GM23338 (cell line): ENCODE measurements at regions not wholly inside any gene's neighbourhood (a gene's known extent, or its start where the extent isn't known, plus 50 kb on each side); places are given as distances from the start of the nearest gene placed in this dataset.

Source experiments
- ATAC-seq: fragments of 200-7000 bp; cut with Tn5 transposase; 3 replicates; pipeline ENCODE4 v1.9.1; 2020
- DNase-seq: peaks from one replicate; pipeline ENCODE4 v3.0.0-alpha.2; 2015; ENCODE audit warnings: low spot score
- H2AFZ ChIP-seq: fragments of 200-600 bp; sonication (generic); 2 replicates; pipeline ENCODE4 v1.8.0; 2016; ENCODE audit warnings: antibody characterized with exemption, mild to moderate bottlenecking, moderate library complexity
- H3F3A ChIP-seq: fragments of 200-600 bp; sonication (generic); replicated peaks from 2 replicates; pipeline ENCODE4 v1.8.0; 2017; ENCODE audit warnings: antibody characterized with exemption, mixed run types, low read depth
- H3K27ac ChIP-seq: fragments of 200-600 bp; sonication (generic); 2 replicates; pipeline ENCODE4 v1.6.1; 2016; ENCODE audit warnings: low read depth
- H3K27me3 ChIP-seq: fragments of 200-600 bp; sonication (generic); 2 replicates; pipeline ENCODE4 v1.8.0; 2016; ENCODE audit warnings: mild to moderate bottlenecking, mixed run types, moderate library complexity; ENCODE audit not compliant: insufficient read depth
- H3K36me3 ChIP-seq: fragments of 200-600 bp; sonication (generic); 2 replicates; pipeline ENCODE4 v1.8.0; 2016; ENCODE audit warnings: mild to moderate bottlenecking; ENCODE audit not compliant: insufficient read depth
- H3K4me1 ChIP-seq: fragments of 200-600 bp; sonication (generic); 2 replicates; pipeline ENCODE4 v1.8.0; 2016; ENCODE audit warnings: mild to moderate bottlenecking, moderate library complexity; ENCODE audit not compliant: insufficient read depth
- H3K4me2 ChIP-seq: fragments of 200-600 bp; sonication (generic); 2 replicates; pipeline ENCODE4 v1.7.1; 2017; ENCODE audit warnings: mixed run types
- H3K4me3 ChIP-seq: fragments of 200-600 bp; sonication (generic); 2 replicates; pipeline ENCODE4 v1.6.1; 2016; ENCODE audit warnings: mixed run types
- H3K79me2 ChIP-seq: fragments of 200-600 bp; sonication (generic); replicated peaks from 2 replicates; pipeline ENCODE4 v1.8.0; 2017; ENCODE audit warnings: mild to moderate bottlenecking; ENCODE audit not compliant: insufficient read depth
- H3K9me2 ChIP-seq: fragments of 200-600 bp; sonication (generic); 2 replicates; pipeline ENCODE4 v1.8.0; 2017; ENCODE audit not compliant: insufficient read depth
- H4K20me1 ChIP-seq: fragments of 200-600 bp; sonication (generic); replicated peaks from 2 replicates; pipeline ENCODE4 v1.8.0; 2017; ENCODE audit warnings: mild to moderate bottlenecking; ENCODE audit not compliant: insufficient read depth
- H3K27ac Mint-ChIP-seq: 2 replicates; pipeline ENCODE4 v1.8.0; 2020; ENCODE audit warnings: inconsistent platforms, mild to moderate bottlenecking, moderate library complexity, mixed read lengths
- H3K27me3 Mint-ChIP-seq: 3 replicates; pipeline ENCODE4 v1.8.0; 2022; ENCODE audit warnings: low read depth, mild to moderate bottlenecking, moderate library complexity, mixed read lengths, inconsistent platforms; ENCODE audit not compliant: insufficient read depth, poor library complexity
- H3K36me3 Mint-ChIP-seq: 3 replicates; pipeline ENCODE4 v1.8.0; 2021; ENCODE audit warnings: low read depth, mild to moderate bottlenecking, inconsistent platforms, moderate library complexity, mixed read lengths
- H3K4me1 Mint-ChIP-seq: 3 replicates; pipeline ENCODE4 v1.8.0; 2020; ENCODE audit warnings: mild to moderate bottlenecking, inconsistent platforms, mixed read lengths
- H3K4me3 Mint-ChIP-seq: 3 replicates; pipeline ENCODE4 v1.8.0; 2021; ENCODE audit warnings: moderate library complexity, mild to moderate bottlenecking, inconsistent platforms, mixed read lengths
- H3K9me3 Mint-ChIP-seq: 3 replicates; pipeline ENCODE4 v1.8.0; 2020; ENCODE audit warnings: moderate library complexity, mild to moderate bottlenecking, inconsistent platforms, mixed read lengths
- CREB1 ChIP-seq: fragments of 250-450 bp; sonication (Bioruptor Pico); IDR thresholded peaks from 2 replicates; pipeline ENCODE4 v1.5.0; 2020; ENCODE audit warnings: low read depth, mild to moderate bottlenecking, moderate library complexity
- CTCF ChIP-seq, 2 experiments: fragments of 200-600 bp in 1 of 2; sonication (generic) in 1 of 2; conservative IDR thresholded peaks; 2 replicates each; pipeline versions ENCODE4 v1.5.1 to v1.6.1; 2016 to 2017; ENCODE audit warnings: antibody characterized with exemption in 2 of 2, low read depth in 2 of 2, mild to moderate bottlenecking in 2 of 2, moderate library complexity in 1 of 2
- ETS1 ChIP-seq: IDR thresholded peaks from 2 replicates; pipeline ENCODE4 v1.6.1; 2016; ENCODE audit warnings: antibody characterized with exemption
- EZH2 ChIP-seq: fragments of 200-600 bp; sonication (generic); IDR thresholded peaks from one replicate; pipeline ENCODE4 v1.8.0; 2017; ENCODE audit warnings: antibody characterized with exemption, mild to moderate bottlenecking, low read depth; ENCODE audit not compliant: unreplicated experiment
- EZH2phosphoT487 ChIP-seq: fragments of 200-600 bp; sonication (generic); IDR thresholded peaks from one replicate; pipeline ENCODE4 v1.8.1; 2018; ENCODE audit warnings: antibody characterized with exemption; ENCODE audit not compliant: unreplicated experiment
- JUNB ChIP-seq: IDR thresholded peaks from one replicate; pipeline ENCODE4 v1.6.1; 2016; ENCODE audit warnings: antibody characterized with exemption; ENCODE audit not compliant: unreplicated experiment
- NANOG ChIP-seq: IDR thresholded peaks from 2 replicates; pipeline ENCODE4 v1.6.1; 2016; ENCODE audit warnings: antibody characterized with exemption, borderline replicate concordance
- POLR2AphosphoS5 ChIP-seq: IDR thresholded peaks from 2 replicates; pipeline ENCODE4 v1.6.1; 2016; ENCODE audit warnings: antibody characterized with exemption, low read depth
- REST ChIP-seq: IDR thresholded peaks from one replicate; pipeline ENCODE4 v1.6.1; 2018; ENCODE audit warnings: antibody characterized with exemption; ENCODE audit not compliant: unreplicated experiment
- STAT1 ChIP-seq: IDR thresholded peaks from one replicate; pipeline ENCODE4 v1.6.1; 2016; ENCODE audit warnings: antibody characterized with exemption; ENCODE audit not compliant: unreplicated experiment
- ZNF114 ChIP-seq: fragments of 250-450 bp; sonication (Bioruptor Pico); IDR thresholded peaks from 2 replicates; pipeline ENCODE4 v1.5.0; 2020; ENCODE audit warnings: mild to moderate bottlenecking, moderate library complexity
- ZNF331 ChIP-seq: fragments of 250-450 bp; sonication (Bioruptor Pico); IDR thresholded peaks from 2 replicates; pipeline ENCODE4 v1.5.0; 2020; ENCODE audit warnings: low read depth, mild to moderate bottlenecking, moderate library complexity
- ZNF462 ChIP-seq: fragments of 250-450 bp; sonication (Bioruptor Pico); IDR thresholded peaks from 2 replicates; pipeline ENCODE4 v1.5.0; 2020; ENCODE audit warnings: mild to moderate bottlenecking, moderate library complexity

- Mint-ChIP-seq H3K4me3 (no peak overlapping the region), H3K27me3 (no peaks in the 10 kb centered on the region), H3K36me3 (no peaks in the 10 kb centered on the region; the same call in 1 of the 3 replicates), H3K4me1 (peaks cover 23% of the 10 kb centered on the region), H3K27ac (no peak overlapping the region; the same call in 1 of the 2 replicates), H3K9me3 (peaks cover 3% of the 10 kb centered on the region; the same call in 1 of the 3 replicates)
- TF ChIP-seq CREB1 (CRISPR knock-in tag) (no peak), STAT1 (no peak), ZNF114 (no peak), EZH2phosphoT487 (no peak), ZNF462 (CRISPR knock-in tag) (no peak), CTCF (conservative IDR thresholded peaks at IDR 0.05; ENCODE audit: low read depth in 2 of 2) (no peak), ZNF331 (CRISPR knock-in tag) (no peak), REST (no peak), ETS1 (no peak), NANOG (no peak), POLR2AphosphoS5 (no peak), JUNB (no peak), EZH2 (no peak)
- Histone ChIP-seq H3K27me3 (no peaks in the 10 kb centered on the region), H3K4me1 (peaks cover 18% of the 10 kb centered on the region; the same call in 1 of the 2 replicates), H2AFZ (no peak overlapping the region), H3K4me2 (no peak overlapping the region), H3K36me3 (no peaks in the 10 kb centered on the region), H3F3A (no peaks in the 10 kb centered on the region), H3K9me2 (0 out of 2 replicates have a peak, but pooled peaks cover 9% of the 10 kb centered on the region), H4K20me1 (no peaks in the 10 kb centered on the region), H3K27ac (no peak overlapping the region), H3K4me3 (no peak overlapping the region), H3K79me2 (no peaks in the 10 kb centered on the region)
- ATAC-seq = no peak
- no peak for DNase-seq
Observed at GRCh38 chr2:122486705-122487415, 731.4 kb downstream of the TSN start.
